ENCODE measurements at regions not wholly inside any gene's neighbourhood (a gene's known extent, or its start where the extent isn't known, plus 50 kb on each side); places are given as distances from the start of the nearest gene placed in this dataset.

- Mint-ChIP-seq H3K9me3 (no peaks in the 10 kb centered on the region), H3K36me3 (no peaks in the 10 kb centered on the region), H3K4me3 (no peak overlapping the region), H3K4me1 (peaks cover 7 to 8% of the 10 kb centered on the region in 2 donors), H3K27me3 (ENCODE audit: low read depth in 2 of 2) (peaks cover 20 to 68% of the 10 kb centered on the region in 2 donors), H3K27ac (no peak overlapping the region)
- no peaks in the 10 kb centered on the region for H3K27me3 ChIP-seq (ENCODE audit: control insufficient read depth, insufficient read depth, low read length)
- H3K4me1 ChIP-seq (ENCODE audit: control insufficient read depth, insufficient read depth, low read length), result no peaks in the 10 kb centered on the region
- no peaks in the 10 kb centered on the region for H3K36me3 ChIP-seq (ENCODE audit: control insufficient read depth, insufficient read depth, low read length)
- no peak overlapping the region for H3K4me3 ChIP-seq (ENCODE audit: low read length)
- WGBS (ENCODE audit: insufficient coverage), result 40% methylated on average over 29 of the region's 29 CpGs
- H3K9me3 ChIP-seq (ENCODE audit: control insufficient read depth, insufficient read depth, low read length), result no peaks in the 10 kb centered on the region
- intact Hi-C loops (cut with micrococcal nuclease), result loop anchor here (5.0 kb wide), 1 partner anchor 199 kb away; no protein-coding TSS in a partner anchor
- no peak overlapping the region for H3K27ac ChIP-seq (ENCODE audit: low read length)
- TF ChIP-seq CTCF (IDR thresholded peaks at IDR 0.05), result peak; percentile 76
- DNase-seq (peak; percentile 40 to 52), ATAC-seq (peak; percentile 51 to 69 (median 64))
These were observed 183.0 kb downstream of the FOXL1 start for GRCh38 chr16:86761111-86762031.

- Mint-ChIP-seq H3K4me1 (peaks cover 6% of the 10 kb centered on the region in 2 donors), H3K9me3 (peaks cover 0 to 2% of the 10 kb centered on the region in 2 donors), H3K36me3 (no peaks in the 10 kb centered on the region), H3K27me3 (ENCODE audit: low read depth in 2 of 2) (peaks cover 23 to 73% of the 10 kb centered on the region in 2 donors), H3K4me3 (no peak overlapping the region), H3K27ac (no peak overlapping the region)
- Histone ChIP-seq H3K36me3 (ENCODE audit: control insufficient read depth, insufficient read depth, low read length) (no peaks in the 10 kb centered on the region), H3K27ac (ENCODE audit: low read length) (no peak overlapping the region), H3K4me3 (ENCODE audit: low read length) (no peak overlapping the region), H3K4me1 (ENCODE audit: control insufficient read depth, insufficient read depth, low read length) (no peaks in the 10 kb centered on the region), H3K9me3 (ENCODE audit: control insufficient read depth, insufficient read depth, low read length) (no peaks in the 10 kb centered on the region), H3K27me3 (ENCODE audit: control insufficient read depth, insufficient read depth, low read length) (no peaks in the 10 kb centered on the region)
- no peak for TF ChIP-seq CTCF (IDR thresholded peaks at IDR 0.05)
- 51% methylated on average over 9 of the region's 9 CpGs for WGBS (ENCODE audit: insufficient coverage)
- no peak for ATAC-seq
- intact Hi-C loops (cut with micrococcal nuclease), result loop anchor here (5.0 kb wide), 1 partner anchor 200 kb away; no protein-coding TSS in a partner anchor
- no peak for DNase-seq
These were observed 183.7 kb downstream of the FOXL1 start for GRCh38 chr16:86762095-86762494.

- Histone ChIP-seq H3K9me3 (ENCODE audit: control insufficient read depth, insufficient read depth, low read length) (no peaks in the 10 kb centered on the region), H3K4me1 (ENCODE audit: control insufficient read depth, insufficient read depth, low read length) (no peaks in the 10 kb centered on the region), H3K36me3 (ENCODE audit: control insufficient read depth, insufficient read depth, low read length) (no peaks in the 10 kb centered on the region), H3K27me3 (ENCODE audit: control insufficient read depth, insufficient read depth, low read length) (no peaks in the 10 kb centered on the region), H3K4me3 (ENCODE audit: low read length) (no peak overlapping the region), H3K27ac (ENCODE audit: low read length) (no peak overlapping the region)
- WGBS (ENCODE audit: insufficient coverage), result 91% methylated on average over 12 of the region's 12 CpGs
- Mint-ChIP-seq H3K9me3 (peaks cover 0 to 2% of the 10 kb centered on the region in 2 donors), H3K4me3 (no peak overlapping the region), H3K27me3 (ENCODE audit: low read depth in 2 of 2) (peaks cover 22 to 64% of the 10 kb centered on the region in 2 donors), H3K27ac (no peak overlapping the region), H3K4me1 (no peaks in the 10 kb centered on the region), H3K36me3 (no peaks in the 10 kb centered on the region)
- TF ChIP-seq CTCF (IDR thresholded peaks at IDR 0.05), result no peak
- DNase-seq (no peak), ATAC-seq (no peak)
- intact Hi-C loops (cut with micrococcal nuclease), result loop anchor here (5.0 kb wide), 1 partner anchor 202 kb away; no protein-coding TSS in a partner anchor
These were observed 185.5 kb downstream of the FOXL1 start for GRCh38 chr16:86763819-86764218.

Data from natural killer cell (primary cell).